T47D (cell line): ENCODE measurements at regions not wholly inside any gene's neighbourhood (a gene's known extent, or its start where the extent isn't known, plus 50 kb on each side); places are given as distances from the start of the nearest gene placed in this dataset.

Experiments used
- DNase-seq, 2 experiments: peaks; one replicate each; pipeline versions ENCODE4 v3.0.0 to v3.0.0-alpha.2; 2011 to 2012; ENCODE audit warnings: low read depth in 1 of 2, low spot score in 1 of 2
- JUND ChIP-seq: IDR thresholded peaks from 2 replicates; pipeline ENCODE4 v1.6.1; 2012; ENCODE audit warnings: low read depth
- in situ Hi-C: cut with HindIII; loops from 2 replicates; pipeline ENCODE4 v1.10.0; 2016; ENCODE audit warnings: low sequenced_read_pairs, low pct_unique_long_range_greater_than_20kb

- TF ChIP-seq JUND, result no peak
- no peak for DNase-seq
- in situ Hi-C loops, result no loop called here
Observed at GRCh38 chr2:136238286-136239078, 120.5 kb upstream of the CXCR4 start.

DNA sequence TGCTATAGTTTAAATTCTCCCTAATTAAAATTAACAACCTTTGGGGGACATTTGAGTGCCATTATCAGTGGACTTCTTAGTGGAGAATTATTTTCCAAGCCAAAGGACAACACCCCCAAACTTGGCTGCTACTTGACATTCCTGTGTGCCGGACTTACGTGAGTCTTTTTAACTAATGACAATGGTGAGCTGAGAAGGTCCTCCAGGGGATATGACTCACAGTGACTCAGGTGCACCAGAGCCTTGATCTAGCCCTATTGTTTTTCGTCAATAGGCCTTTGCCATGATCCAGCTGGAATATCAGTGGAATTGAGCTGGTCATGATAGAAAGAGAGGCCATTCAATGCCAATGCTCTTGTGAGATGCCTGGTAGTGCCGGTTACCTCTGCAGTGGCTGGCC lies 118.1 kb upstream of the CXCR4 start:
- peak in 1 of 2 experiments; percentile 7 for DNase-seq
- in situ Hi-C loops, result no loop called here
- TF ChIP-seq JUND, result no peak

DNA sequence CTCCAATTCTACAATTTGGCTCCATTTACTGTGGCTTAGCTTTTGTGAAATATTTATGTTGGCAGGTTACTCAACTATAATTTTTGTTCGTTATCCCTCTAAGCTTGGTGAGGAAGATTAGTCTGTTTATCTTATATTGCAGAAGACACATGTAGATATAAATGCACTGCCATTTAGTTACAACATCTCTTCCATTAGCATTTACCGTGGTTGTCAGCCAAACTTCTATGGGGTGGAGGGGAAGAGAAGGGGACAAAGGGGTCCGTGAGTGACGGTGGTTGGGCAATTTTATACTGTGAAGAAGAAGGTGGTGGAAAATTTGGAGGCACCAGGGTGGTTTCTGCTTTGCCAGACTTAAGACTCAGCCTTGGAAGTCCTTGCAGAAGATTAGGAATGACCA lies 117.6 kb upstream of the CXCR4 start:
- in situ Hi-C loops, result no loop called here
- no peak for DNase-seq
- TF ChIP-seq JUND, result no peak

DNA sequence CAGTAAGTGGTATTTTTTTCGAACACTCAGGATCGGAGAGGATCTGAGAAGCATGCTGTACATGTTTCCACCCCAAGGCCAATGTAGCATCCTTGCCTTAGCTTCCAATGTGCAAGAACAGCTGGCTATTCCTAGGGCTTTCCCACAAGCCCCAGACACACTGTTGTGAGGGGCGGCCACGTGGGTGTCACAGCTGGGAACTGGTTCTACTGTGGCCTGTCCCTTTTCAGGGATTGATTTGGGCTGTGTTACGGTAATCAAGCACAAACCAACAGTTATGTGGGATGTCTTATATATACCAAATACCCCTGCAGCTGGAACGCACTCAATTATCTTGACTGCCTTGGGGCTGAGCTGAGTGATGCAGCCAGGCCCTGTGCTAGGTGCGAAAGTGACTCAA lies 116.3 kb upstream of the CXCR4 start:
- in situ Hi-C loops, result no loop called here
- DNase-seq, result no peak
- TF ChIP-seq JUND, result no peak

- no peak for DNase-seq
- in situ Hi-C loops, result no loop called here
- no peak for TF ChIP-seq JUND
Observed at GRCh38 chr2:136233298-136233697, 115.3 kb upstream of the CXCR4 start.

- no peak for TF ChIP-seq JUND
- in situ Hi-C loops, result no loop called here
Observed at GRCh38 chr2:136232456-136233172, 114.7 kb upstream of the CXCR4 start.

DNA sequence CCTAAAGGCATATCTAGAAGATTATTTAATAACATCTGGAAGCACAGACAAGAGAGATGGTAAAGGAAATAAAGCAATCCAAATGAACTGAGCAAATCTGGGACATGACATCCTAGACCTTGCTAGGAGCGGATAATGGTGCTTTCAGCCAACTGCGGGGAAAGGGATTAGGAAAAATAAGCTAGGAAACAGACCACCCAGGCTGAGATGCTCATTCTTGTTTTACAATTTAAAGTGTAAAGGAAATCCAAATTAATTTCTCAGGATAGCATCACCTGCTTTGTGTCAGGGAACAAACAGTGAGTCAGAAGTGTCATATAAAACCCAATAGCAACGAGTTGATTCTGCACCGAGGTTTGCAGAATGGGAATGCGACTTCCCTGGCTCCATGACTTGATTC lies 112.5 kb upstream of the CXCR4 start:
- in situ Hi-C loops, result no loop called here
- no peak for DNase-seq
- TF ChIP-seq JUND, result no peak

More at GRCh38 chr2:136232456-136233172, 114.7 kb upstream of the CXCR4 start:
- no peak for DNase-seq

GRCh38 chr2:136226903-136227302 lies 109.0 kb upstream of the CXCR4 start:
- no peak for DNase-seq
- in situ Hi-C loops, result no loop called here
- no peak for TF ChIP-seq JUND

DNA sequence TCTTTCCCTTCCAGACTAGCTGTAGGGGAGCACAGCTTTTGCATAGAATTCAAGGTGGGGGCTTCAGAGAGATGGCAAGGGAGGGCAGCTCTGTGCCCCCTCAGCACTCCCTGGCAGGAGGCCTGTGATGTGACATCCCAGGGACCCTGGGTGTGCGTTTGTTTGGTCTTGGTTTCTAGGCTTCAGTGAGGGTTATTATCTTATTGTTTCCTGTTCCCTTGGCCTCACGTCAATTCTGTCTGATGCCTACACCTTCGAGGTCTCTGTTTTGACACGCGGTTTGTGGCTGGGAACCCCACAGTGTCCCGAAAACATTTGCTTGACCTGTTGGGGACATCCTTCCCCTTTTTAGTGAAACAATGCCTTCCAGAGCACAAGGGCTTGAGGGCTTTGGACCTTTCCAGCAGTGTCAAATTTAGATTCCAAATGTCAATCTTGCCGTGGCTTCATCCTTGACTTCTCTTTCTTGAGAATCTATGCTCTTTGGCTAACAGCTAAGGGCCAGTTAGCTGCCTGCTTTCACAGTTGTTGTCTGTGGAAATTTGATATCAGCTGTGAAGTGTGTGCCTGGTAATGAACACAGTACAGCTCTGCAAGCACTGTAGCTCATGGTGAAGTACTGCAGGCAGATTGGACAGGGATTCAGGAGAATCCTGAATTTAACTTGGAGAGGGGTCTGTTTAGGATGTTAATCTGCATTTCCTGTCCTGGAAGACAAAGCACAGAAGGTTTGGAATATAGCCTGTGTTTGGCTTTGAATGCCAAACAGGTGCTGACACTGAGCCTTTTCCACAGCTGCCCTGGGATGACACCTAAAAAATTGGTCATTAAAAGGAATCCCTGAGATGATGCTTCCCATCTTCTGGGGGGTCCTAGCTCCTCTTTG lies 108.2 kb upstream of the CXCR4 start:
- TF ChIP-seq JUND, result no peak
- no peak for DNase-seq
- in situ Hi-C loops, result no loop called here

GRCh38 chr2:136223274-136223673 lies 105.3 kb upstream of the CXCR4 start:
- DNase-seq, result no peak
- in situ Hi-C loops, result no loop called here
- TF ChIP-seq JUND, result no peak

DNA sequence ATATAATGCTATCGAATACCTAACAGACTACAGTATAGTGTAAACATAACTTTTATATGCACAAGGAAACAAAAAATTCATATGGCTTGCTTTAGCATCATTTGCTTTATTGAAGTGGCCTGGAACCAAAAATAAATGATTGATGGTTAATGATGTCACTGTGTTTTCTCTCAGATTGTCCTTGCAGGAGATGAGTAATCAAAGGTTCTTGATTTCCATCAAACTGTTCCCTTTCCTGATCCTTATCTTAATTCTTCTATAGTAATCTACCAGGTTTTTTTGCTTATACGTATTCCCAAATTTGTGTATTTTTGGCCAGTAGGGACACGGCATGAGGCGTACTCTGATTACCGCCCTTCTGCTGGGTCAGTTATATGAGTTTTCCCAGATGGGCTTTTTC lies 104.9 kb upstream of the CXCR4 start:
- in situ Hi-C loops, result no loop called here

GRCh38 chr2:136221026-136221425 lies 103.1 kb upstream of the CXCR4 start:
- no peak for DNase-seq
- in situ Hi-C loops, result no loop called here
- TF ChIP-seq JUND, result no peak

More for the DNA sequence above, 104.9 kb upstream of the CXCR4 start:
- DNase-seq, result no peak
- TF ChIP-seq JUND, result no peak
